ENCODE measurements at regions not wholly inside any gene's neighbourhood (a gene's known extent, or its start where the extent isn't known, plus 50 kb on each side); places are given as distances from the start of the nearest gene placed in this dataset.

GRCh38 chr2:64327129-64327509 is 126.8 kb upstream of the LGALSL start:
- H3K4me3 ChIP-seq (ENCODE audit: low read length), result no peak overlapping the region
- whole genome bisulfite sequencing (ENCODE audit: insufficient coverage, insufficient read length), result no CpG with 5 or more reads among the region's 5 CpGs
- no peak for DNase-seq (ENCODE audit: low read depth, low spot score)
- H3K27ac ChIP-seq (ENCODE audit: low read length), result no peak overlapping the region
- no peaks in the 10 kb centered on the region for H3K9me3 ChIP-seq (ENCODE audit: control insufficient read depth, insufficient read depth, low read length)
- peaks cover 4% of the 10 kb centered on the region; the same call in 1 of the 2 replicates for H3K4me1 ChIP-seq (ENCODE audit: control insufficient read depth, insufficient read depth, low read length)
- no peaks in the 10 kb centered on the region for H3K27me3 ChIP-seq (ENCODE audit: control insufficient read depth, insufficient read depth, low read length)
- H3K36me3 ChIP-seq (ENCODE audit: control insufficient read depth, insufficient read depth, low read length), result no peaks in the 10 kb centered on the region

GRCh38 chr2:64327510-64328414 is 126.2 kb upstream of the LGALSL start:
- no CpG with 5 or more reads among the region's 16 CpGs for WGBS (ENCODE audit: insufficient coverage, insufficient read length)
- no peaks in the 10 kb centered on the region for H3K36me3 ChIP-seq (ENCODE audit: control insufficient read depth, insufficient read depth, low read length)
- H3K4me3 ChIP-seq (ENCODE audit: low read length), result no peak overlapping the region
- H3K27me3 ChIP-seq (ENCODE audit: control insufficient read depth, insufficient read depth, low read length), result no peaks in the 10 kb centered on the region
- no peak for DNase-seq (ENCODE audit: low read depth, low spot score)
- H3K27ac ChIP-seq (ENCODE audit: low read length), result no peak overlapping the region
- no peaks in the 10 kb centered on the region for H3K9me3 ChIP-seq (ENCODE audit: control insufficient read depth, insufficient read depth, low read length)
- peaks cover 2% of the 10 kb centered on the region; the same call in 1 of the 2 replicates for H3K4me1 ChIP-seq (ENCODE audit: control insufficient read depth, insufficient read depth, low read length)

- no peak for DNase-seq (ENCODE audit: low read depth, low spot score)
Measured at GRCh38 chr2:64328415-64328722, 125.6 kb upstream of the LGALSL start.

GRCh38 chr2:64328756-64329155 is 125.2 kb upstream of the LGALSL start:
- peaks cover 2% of the 10 kb centered on the region; the same call in 1 of the 2 replicates for H3K4me1 ChIP-seq (ENCODE audit: control insufficient read depth, insufficient read depth, low read length)
- H3K27me3 ChIP-seq (ENCODE audit: control insufficient read depth, insufficient read depth, low read length), result no peaks in the 10 kb centered on the region
- DNase-seq (ENCODE audit: low read depth, low spot score), result no peak

More at GRCh38 chr2:64328415-64328722, 125.6 kb upstream of the LGALSL start:
- WGBS (ENCODE audit: insufficient coverage, insufficient read length), result no CpG with 5 or more reads among the region's 8 CpGs
- no peak overlapping the region for H3K27ac ChIP-seq (ENCODE audit: low read length)
- H3K9me3 ChIP-seq (ENCODE audit: control insufficient read depth, insufficient read depth, low read length), result no peaks in the 10 kb centered on the region
- H3K4me1 ChIP-seq (ENCODE audit: control insufficient read depth, insufficient read depth, low read length), result peaks cover 2% of the 10 kb centered on the region; the same call in 1 of the 2 replicates
- H3K4me3 ChIP-seq (ENCODE audit: low read length), result no peak overlapping the region
- H3K27me3 ChIP-seq (ENCODE audit: control insufficient read depth, insufficient read depth, low read length), result no peaks in the 10 kb centered on the region
- no peaks in the 10 kb centered on the region for H3K36me3 ChIP-seq (ENCODE audit: control insufficient read depth, insufficient read depth, low read length)

GRCh38 chr2:64329848-64330247 is 124.1 kb upstream of the LGALSL start:
- Histone ChIP-seq H3K4me1 (ENCODE audit: control insufficient read depth, insufficient read depth, low read length) (peaks cover 2% of the 10 kb centered on the region; the same call in 1 of the 2 replicates), H3K4me3 (ENCODE audit: low read length) (no peak overlapping the region), H3K36me3 (ENCODE audit: control insufficient read depth, insufficient read depth, low read length) (no peaks in the 10 kb centered on the region), H3K9me3 (ENCODE audit: control insufficient read depth, insufficient read depth, low read length) (no peaks in the 10 kb centered on the region), H3K27ac (ENCODE audit: low read length) (no peak overlapping the region), H3K27me3 (ENCODE audit: control insufficient read depth, insufficient read depth, low read length) (no peaks in the 10 kb centered on the region)
- DNase-seq (ENCODE audit: low read depth, low spot score), result no peak
- no CpG with 5 or more reads among the region's 2 CpGs for WGBS (ENCODE audit: insufficient coverage, insufficient read length)

More at GRCh38 chr2:64328756-64329155, 125.2 kb upstream of the LGALSL start:
- Histone ChIP-seq H3K27ac (ENCODE audit: low read length) (no peak overlapping the region), H3K4me3 (ENCODE audit: low read length) (no peak overlapping the region), H3K9me3 (ENCODE audit: control insufficient read depth, insufficient read depth, low read length) (no peaks in the 10 kb centered on the region), H3K36me3 (ENCODE audit: control insufficient read depth, insufficient read depth, low read length) (no peaks in the 10 kb centered on the region)
- WGBS (ENCODE audit: insufficient coverage, insufficient read length), result no CpG with 5 or more reads among the region's 3 CpGs

- Histone ChIP-seq H3K4me3 (ENCODE audit: low read length) (no peak overlapping the region), H3K27me3 (ENCODE audit: control insufficient read depth, insufficient read depth, low read length) (no peaks in the 10 kb centered on the region), H3K4me1 (ENCODE audit: control insufficient read depth, insufficient read depth, low read length) (peaks cover 2% of the 10 kb centered on the region; the same call in 1 of the 2 replicates), H3K27ac (ENCODE audit: low read length) (no peak overlapping the region), H3K9me3 (ENCODE audit: control insufficient read depth, insufficient read depth, low read length) (no peaks in the 10 kb centered on the region), H3K36me3 (ENCODE audit: control insufficient read depth, insufficient read depth, low read length) (no peaks in the 10 kb centered on the region)
- DNase-seq (ENCODE audit: low read depth, low spot score), result peak; percentile 86
- no CpG with 5 or more reads among the region's 10 CpGs for WGBS (ENCODE audit: insufficient coverage, insufficient read length)
Measured at GRCh38 chr2:64330281-64331113, 123.5 kb upstream of the LGALSL start.

GRCh38 chr2:64331114-64331645 is 122.8 kb upstream of the LGALSL start:
- Histone ChIP-seq H3K4me3 (ENCODE audit: low read length) (no peak overlapping the region), H3K27me3 (ENCODE audit: control insufficient read depth, insufficient read depth, low read length) (no peaks in the 10 kb centered on the region), H3K9me3 (ENCODE audit: control insufficient read depth, insufficient read depth, low read length) (no peaks in the 10 kb centered on the region), H3K4me1 (ENCODE audit: control insufficient read depth, insufficient read depth, low read length) (peaks cover 2% of the 10 kb centered on the region; the same call in 1 of the 2 replicates), H3K36me3 (ENCODE audit: control insufficient read depth, insufficient read depth, low read length) (no peaks in the 10 kb centered on the region), H3K27ac (ENCODE audit: low read length) (no peak overlapping the region)
- no peak for DNase-seq (ENCODE audit: low read depth, low spot score)
- no CpG with 5 or more reads among the region's 6 CpGs for WGBS (ENCODE audit: insufficient coverage, insufficient read length)

GRCh38 chr2:64331849-64332699 is 121.9 kb upstream of the LGALSL start:
- no peaks in the 10 kb centered on the region for H3K36me3 ChIP-seq (ENCODE audit: control insufficient read depth, insufficient read depth, low read length)
- no peak for DNase-seq (ENCODE audit: low read depth, low spot score)
- H3K9me3 ChIP-seq (ENCODE audit: control insufficient read depth, insufficient read depth, low read length), result no peaks in the 10 kb centered on the region
- H3K27me3 ChIP-seq (ENCODE audit: control insufficient read depth, insufficient read depth, low read length), result no peaks in the 10 kb centered on the region
- no CpG with 5 or more reads among the region's 8 CpGs for WGBS (ENCODE audit: insufficient coverage, insufficient read length)
- peaks cover 2% of the 10 kb centered on the region; the same call in 1 of the 2 replicates for H3K4me1 ChIP-seq (ENCODE audit: control insufficient read depth, insufficient read depth, low read length)
- H3K4me3 ChIP-seq (ENCODE audit: low read length), result no peak overlapping the region
- H3K27ac ChIP-seq (ENCODE audit: low read length), result no peak overlapping the region

GRCh38 chr2:64336171-64336570 is 117.8 kb upstream of the LGALSL start:
- Histone ChIP-seq H3K4me3 (ENCODE audit: low read length) (no peak overlapping the region), H3K27me3 (ENCODE audit: control insufficient read depth, insufficient read depth, low read length) (no peaks in the 10 kb centered on the region), H3K4me1 (ENCODE audit: control insufficient read depth, insufficient read depth, low read length) (peaks cover 5% of the 10 kb centered on the region), H3K27ac (ENCODE audit: low read length) (no peak overlapping the region), H3K36me3 (ENCODE audit: control insufficient read depth, insufficient read depth, low read length) (no peaks in the 10 kb centered on the region), H3K9me3 (ENCODE audit: control insufficient read depth, insufficient read depth, low read length) (no peaks in the 10 kb centered on the region)
- no CpG with 5 or more reads among the region's 1 CpG for WGBS (ENCODE audit: insufficient coverage, insufficient read length)
- DNase-seq (ENCODE audit: low read depth, low spot score), result no peak

Measured in iPS DF 6.9 (cell line).